C4-2B (cell line): ENCODE measurements at regions not wholly inside any gene's neighbourhood (a gene's known extent, or its start where the extent isn't known, plus 50 kb on each side); places are given as distances from the start of the nearest gene placed in this dataset.
"Not testable (repeated sequence)": the region's sequence is repeated elsewhere in the genome, so short reads cannot be mapped to it uniquely, and the experiment has no call there.

ENCODE experiments used
- H3K27ac ChIP-seq: fragments of 450-650 bp; 2 replicates; pipeline ENCODE4 v1.5.1; 2017
- ZFX ChIP-seq: fragments of 450-650 bp; IDR thresholded peaks from 2 replicates; pipeline ENCODE4 v1.6.1; 2017
- TF ChIP-seq, protein P1 (sequence below): fragments of 450-650 bp; conservative IDR thresholded peaks from 2 replicates; pipeline ENCODE4 v1.5.1; 2017; ENCODE audit warnings: mild to moderate bottlenecking

DNA sequence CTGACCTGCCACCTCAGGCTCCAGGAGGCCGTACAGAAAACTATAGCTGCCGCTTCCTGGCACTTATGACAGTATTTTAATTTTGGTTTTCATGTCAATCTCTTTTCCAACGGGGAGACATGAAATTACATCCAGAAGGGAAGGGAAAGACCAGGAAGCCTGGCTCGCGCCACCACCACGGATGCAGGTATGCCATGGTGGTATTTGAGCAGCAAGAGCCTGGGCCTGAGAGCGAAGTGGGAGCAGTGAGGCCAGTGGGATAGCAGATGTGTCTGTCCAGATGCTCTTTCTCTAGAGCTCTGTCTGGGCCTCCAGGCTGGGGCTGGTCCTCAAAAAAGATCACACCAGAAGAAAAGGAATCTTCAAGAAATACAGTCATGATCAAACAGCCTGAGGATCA is 82.5 kb upstream of the CPEB2 start:
- no peak overlapping the region for H3K27ac ChIP-seq
- TF ChIP-seq, protein P1, sequence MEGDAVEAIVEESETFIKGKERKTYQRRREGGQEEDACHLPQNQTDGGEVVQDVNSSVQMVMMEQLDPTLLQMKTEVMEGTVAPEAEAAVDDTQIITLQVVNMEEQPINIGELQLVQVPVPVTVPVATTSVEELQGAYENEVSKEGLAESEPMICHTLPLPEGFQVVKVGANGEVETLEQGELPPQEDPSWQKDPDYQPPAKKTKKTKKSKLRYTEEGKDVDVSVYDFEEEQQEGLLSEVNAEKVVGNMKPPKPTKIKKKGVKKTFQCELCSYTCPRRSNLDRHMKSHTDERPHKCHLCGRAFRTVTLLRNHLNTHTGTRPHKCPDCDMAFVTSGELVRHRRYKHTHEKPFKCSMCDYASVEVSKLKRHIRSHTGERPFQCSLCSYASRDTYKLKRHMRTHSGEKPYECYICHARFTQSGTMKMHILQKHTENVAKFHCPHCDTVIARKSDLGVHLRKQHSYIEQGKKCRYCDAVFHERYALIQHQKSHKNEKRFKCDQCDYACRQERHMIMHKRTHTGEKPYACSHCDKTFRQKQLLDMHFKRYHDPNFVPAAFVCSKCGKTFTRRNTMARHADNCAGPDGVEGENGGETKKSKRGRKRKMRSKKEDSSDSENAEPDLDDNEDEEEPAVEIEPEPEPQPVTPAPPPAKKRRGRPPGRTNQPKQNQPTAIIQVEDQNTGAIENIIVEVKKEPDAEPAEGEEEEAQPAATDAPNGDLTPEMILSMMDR = no peak
- no peak for TF ChIP-seq ZFX

DNA sequence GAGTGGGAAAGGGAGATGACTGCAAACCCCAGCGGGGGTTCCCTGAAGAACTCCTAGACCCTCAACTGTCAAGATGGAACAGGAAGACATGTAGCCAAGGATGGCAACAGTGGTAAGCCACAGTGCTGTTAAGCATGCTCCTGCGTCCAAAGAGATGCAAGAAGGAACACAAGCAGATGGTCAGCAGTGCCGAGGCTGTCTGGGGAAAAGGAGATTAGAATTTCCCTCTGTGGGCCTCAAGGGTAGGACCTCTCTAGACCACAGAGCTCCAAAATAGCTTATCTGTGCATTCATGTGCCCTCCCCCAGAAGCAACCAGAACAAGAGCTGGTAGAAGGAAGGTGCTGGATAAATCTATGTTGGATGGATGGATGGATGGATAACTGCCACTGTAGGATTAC is 82.0 kb upstream of the CPEB2 start:
- no peak for TF ChIP-seq ZFX
- TF ChIP-seq, protein P1 = no peak
- H3K27ac ChIP-seq = no peak overlapping the region

DNA sequence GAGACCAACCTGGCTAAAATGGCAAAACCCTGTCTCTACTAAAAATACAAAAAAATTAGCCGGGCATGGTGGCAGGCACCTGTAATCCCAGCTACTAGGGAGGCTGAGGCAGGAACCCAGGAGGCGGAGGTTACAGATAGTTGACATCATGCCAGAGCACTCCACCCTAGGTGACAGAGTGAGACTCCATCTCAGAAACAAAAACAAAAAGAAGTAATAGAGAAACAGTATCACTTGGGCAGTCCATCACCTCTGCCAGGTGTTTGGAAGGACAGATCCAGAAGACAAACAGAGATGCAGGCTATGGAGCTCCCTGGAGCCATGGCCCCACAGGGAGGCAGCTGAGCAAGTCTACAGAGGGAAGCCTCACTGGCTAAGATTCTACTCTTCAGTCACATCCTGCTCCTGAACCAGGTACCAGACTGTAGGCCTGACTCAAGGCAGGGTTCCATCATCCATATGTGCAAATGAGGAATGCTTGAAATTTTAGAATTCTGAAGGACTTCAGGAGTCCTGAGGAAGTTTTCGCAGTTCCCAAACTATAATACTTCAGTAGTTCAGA is 81.4 kb upstream of the CPEB2 start:
- no peak for TF ChIP-seq ZFX
- TF ChIP-seq, protein P1 = no peak
- H3K27ac ChIP-seq = no peak overlapping the region

DNA sequence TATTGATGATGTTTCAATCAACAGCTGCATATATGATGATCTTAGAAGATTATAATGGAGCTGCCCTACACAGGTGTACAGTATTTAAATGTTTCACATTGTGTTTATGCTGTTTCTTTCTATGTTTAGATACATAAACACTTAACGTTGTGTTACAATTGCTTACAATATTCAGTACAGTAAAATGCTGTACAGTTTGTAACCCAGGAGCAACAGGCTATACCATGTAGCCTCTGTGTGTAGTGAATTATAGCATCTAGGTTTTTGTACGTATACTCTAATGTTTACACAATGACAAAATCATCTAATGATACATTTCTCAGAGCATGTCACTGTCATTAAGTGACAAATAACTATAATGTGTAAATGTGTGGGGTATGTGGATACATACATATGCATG is 80.5 kb upstream of the CPEB2 start:
- not testable (repeated sequence) for H3K27ac ChIP-seq

DNA sequence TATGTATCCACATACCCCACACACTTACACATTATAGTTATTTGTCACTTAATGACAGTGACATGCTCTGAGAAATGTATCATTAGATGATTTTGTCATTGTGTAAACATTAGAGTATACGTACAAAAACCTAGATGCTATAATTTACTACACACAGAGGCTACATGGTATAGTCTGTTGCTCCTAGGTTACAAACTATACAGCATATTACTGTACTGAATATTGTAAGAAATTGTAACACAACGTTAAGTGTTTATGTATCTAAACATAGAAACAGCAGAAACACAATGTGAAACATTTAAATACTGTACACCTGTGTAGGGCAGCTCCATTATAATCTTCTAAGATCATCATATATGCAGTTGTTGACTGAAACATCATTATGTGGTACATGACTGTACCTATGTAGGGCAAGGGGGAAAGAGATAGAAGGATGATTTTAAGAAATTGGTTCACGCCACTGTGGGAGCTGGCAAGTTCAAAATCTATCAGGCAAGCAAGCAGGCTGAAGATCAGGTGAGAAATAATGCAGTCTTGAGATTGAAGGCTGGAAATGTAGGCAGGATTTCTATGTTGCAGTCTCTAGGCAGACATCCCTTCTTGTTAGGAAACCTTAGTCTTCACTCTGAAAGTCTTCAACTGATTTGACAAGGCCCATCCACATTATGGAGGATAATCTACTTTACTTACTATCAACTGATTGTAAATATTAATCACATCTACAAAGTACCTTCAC is 78.0 kb upstream of the CPEB2 start:
- TF ChIP-seq ZFX = no peak
- TF ChIP-seq, protein P1 = no peak

GRCh38 chr4:14924812-14925344 is 77.4 kb upstream of the CPEB2 start:
- TF ChIP-seq, protein P1 = no peak
- no peak for TF ChIP-seq ZFX
- no peak overlapping the region for H3K27ac ChIP-seq

More for the DNA sequence above, 78.0 kb upstream of the CPEB2 start:
- H3K27ac ChIP-seq = no peak overlapping the region

GRCh38 chr4:14925471-14925870 is 76.8 kb upstream of the CPEB2 start:
- TF ChIP-seq ZFX = no peak
- TF ChIP-seq, protein P1 = no peak
- no peak overlapping the region for H3K27ac ChIP-seq
